OCI-M2 (cell line): ENCODE measurements at regions not wholly inside any gene's neighbourhood (a gene's known extent, or its start where the extent isn't known, plus 50 kb on each side); places are given as distances from the start of the nearest gene placed in this dataset.
"Not testable (repeated sequence)": the region's sequence is repeated elsewhere in the genome, so short reads cannot be mapped to it uniquely, and the experiment has no call there.

ENCODE experiments used
- DNase-seq: peaks from one replicate; lab custom pipeline; 2025; ENCODE audit not compliant: unreplicated experiment; lab: John Stamatoyannopoulos, UW

GRCh38 chrX:122140219-122140618 lies 1043.9 kb upstream of the GRIA3 start:
- DNase-seq: not testable (repeated sequence)

GRCh38 chrX:122154019-122154418 lies 1030.1 kb upstream of the GRIA3 start:
- DNase-seq: no peak

GRCh38 chrX:122168241-122168640 lies 1015.8 kb upstream of the GRIA3 start:
- no peak for DNase-seq

- no peak for DNase-seq
Observed at GRCh38 chrX:122184791-122185190, 999.3 kb upstream of the GRIA3 start.

GRCh38 chrX:122187069-122187713 lies 996.9 kb upstream of the GRIA3 start:
- no peak for DNase-seq

GRCh38 chrX:122188751-122189150 lies 995.3 kb upstream of the GRIA3 start:
- no peak for DNase-seq

GRCh38 chrX:122196343-122196742 lies 987.7 kb upstream of the GRIA3 start:
- no peak for DNase-seq

GRCh38 chrX:122203399-122203798 lies 980.7 kb upstream of the GRIA3 start:
- no peak for DNase-seq

GRCh38 chrX:122218666-122219065 lies 965.4 kb upstream of the GRIA3 start:
- no peak for DNase-seq

- no peak for DNase-seq
Observed at GRCh38 chrX:122219226-122219625, 964.9 kb upstream of the GRIA3 start.

GRCh38 chrX:122219735-122220134 lies 964.3 kb upstream of the GRIA3 start:
- no peak for DNase-seq

- DNase-seq: no peak
Observed at GRCh38 chrX:122220644-122221373, 963.3 kb upstream of the GRIA3 start.

- not testable (repeated sequence) for DNase-seq
Observed at GRCh38 chrX:122221810-122222209, 962.3 kb upstream of the GRIA3 start.

- not testable (repeated sequence) for DNase-seq
Observed at GRCh38 chrX:122224137-122224536, 959.9 kb upstream of the GRIA3 start.

GRCh38 chrX:122238801-122239200 lies 945.3 kb upstream of the GRIA3 start:
- DNase-seq: no peak

GRCh38 chrX:122241959-122242358 lies 942.1 kb upstream of the GRIA3 start:
- no peak for DNase-seq

- no peak for DNase-seq
Observed at GRCh38 chrX:122244080-122244479, 940.0 kb upstream of the GRIA3 start.

- no peak for DNase-seq
Observed at GRCh38 chrX:122245175-122245574, 938.9 kb upstream of the GRIA3 start.

GRCh38 chrX:122245943-122246342 lies 938.1 kb upstream of the GRIA3 start:
- DNase-seq: no peak

GRCh38 chrX:122246937-122247336 lies 937.1 kb upstream of the GRIA3 start:
- no peak for DNase-seq

- no peak for DNase-seq
Observed at GRCh38 chrX:122248681-122249080, 935.4 kb upstream of the GRIA3 start.

GRCh38 chrX:122252454-122252853 lies 931.6 kb upstream of the GRIA3 start:
- DNase-seq: no peak

- no peak for DNase-seq
Observed at GRCh38 chrX:122268353-122268752, 915.7 kb upstream of the GRIA3 start.
